HG03060 (cell line): ENCODE measurements at regions not wholly inside any gene's neighbourhood (a gene's known extent, or its start where the extent isn't known, plus 50 kb on each side); places are given as distances from the start of the nearest gene placed in this dataset.

Experiments
- ATAC-seq: cut with Tn5 transposase; IDR thresholded peaks from one replicate; pipeline ENCODE4 v1.9.1; 2021; ENCODE audit warnings: low read depth, moderate number of reproducible peaks; ENCODE audit not compliant: unreplicated experiment

DNA sequence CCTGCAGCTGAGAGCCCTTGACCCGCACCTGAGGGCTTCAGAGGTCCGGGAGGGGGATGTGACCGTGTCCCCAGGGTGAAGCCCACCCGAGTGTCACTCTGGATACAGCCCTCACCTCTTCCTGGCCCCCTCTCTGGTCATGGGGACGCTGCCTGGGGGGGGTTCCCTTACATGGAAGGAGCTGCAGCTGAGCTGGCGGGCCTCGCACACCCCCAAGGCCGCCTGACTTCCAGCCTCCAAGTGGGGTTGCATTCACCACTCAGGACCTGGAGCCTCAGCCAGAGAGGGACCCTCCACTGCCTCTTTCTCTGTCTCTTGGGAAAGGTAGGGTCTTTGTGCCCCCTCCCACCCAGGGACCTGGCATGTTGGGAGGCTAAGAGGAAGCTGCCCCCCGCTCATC lies 284.6 kb downstream of the SEC14L1 start:
- ATAC-seq = no peak

DNA sequence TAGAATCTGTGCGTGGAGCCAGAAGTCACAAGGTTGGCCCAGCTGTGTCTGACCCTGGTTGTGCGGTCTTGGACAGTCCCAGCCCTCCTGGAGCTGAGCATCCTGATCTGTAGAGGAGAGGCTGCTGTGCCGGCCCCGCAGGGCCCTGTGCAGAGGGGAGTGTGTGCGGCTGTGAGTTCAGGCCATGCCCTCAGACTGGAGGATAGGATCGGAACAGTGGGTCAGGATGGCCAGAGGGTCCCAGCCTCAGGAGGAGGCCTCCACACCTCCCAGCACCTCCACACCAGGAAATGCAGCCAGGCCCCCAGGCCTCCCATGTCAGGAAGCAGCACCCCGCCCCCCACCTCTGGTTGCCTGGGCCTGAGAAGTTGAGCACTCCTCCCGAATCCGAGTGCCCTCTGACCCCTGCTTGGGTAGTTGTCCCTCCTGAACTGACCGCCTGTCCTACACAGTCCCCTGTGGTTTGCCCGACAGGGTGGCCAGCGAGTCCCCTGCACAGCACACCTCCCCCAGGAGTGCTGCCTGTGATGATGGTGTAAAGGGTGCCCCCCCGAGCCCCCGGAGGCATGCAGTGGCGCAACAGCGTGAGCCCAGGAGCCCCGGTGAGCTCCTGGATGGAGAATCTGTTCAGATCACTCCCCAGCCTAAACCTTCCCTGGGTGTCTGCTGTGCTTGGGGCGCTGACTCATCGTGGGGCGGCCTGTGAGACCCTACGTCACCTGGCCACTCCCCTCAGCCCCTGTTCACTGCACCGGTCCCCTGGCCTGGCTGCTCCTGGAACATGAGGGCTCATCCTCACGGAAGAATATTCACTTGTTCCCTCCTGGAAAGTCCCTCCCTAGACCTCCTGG lies 285.2 kb downstream of the SEC14L1 start:
- no peak for ATAC-seq

DNA sequence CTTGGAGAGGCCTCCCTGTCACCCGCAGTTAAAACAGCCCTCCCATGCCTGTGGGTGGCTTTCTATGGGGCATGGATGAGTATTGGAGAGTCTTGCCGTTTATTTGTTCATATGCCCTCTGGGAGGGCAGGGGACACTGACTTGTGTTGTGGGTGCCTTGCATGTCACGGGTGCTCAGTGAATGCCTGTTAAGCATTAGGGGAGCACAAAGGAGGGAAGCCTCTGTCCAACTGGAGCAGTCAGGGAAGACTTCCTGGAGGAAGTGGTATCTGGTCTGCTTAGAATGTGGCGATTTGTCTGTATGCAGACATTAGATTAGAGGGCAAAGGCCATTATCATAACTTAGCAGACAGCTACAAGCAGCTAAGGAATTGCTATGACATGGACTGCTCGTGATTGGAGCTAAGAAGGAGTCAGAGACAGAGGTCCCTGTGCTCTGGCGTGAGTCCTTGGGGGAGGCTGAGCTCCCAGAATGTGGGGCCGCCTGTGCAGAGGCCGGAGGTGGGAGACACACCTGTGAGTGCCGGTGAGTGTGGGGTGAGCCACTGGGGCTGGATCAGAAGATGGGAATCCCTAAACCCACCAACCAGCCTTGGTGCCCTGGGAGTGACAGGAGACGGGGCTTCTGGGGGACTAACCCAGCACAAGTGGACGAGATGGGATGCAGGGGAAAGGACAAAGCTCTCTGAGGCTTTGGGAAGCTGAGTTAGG lies 286.1 kb downstream of the SEC14L1 start:
- no peak for ATAC-seq

DNA sequence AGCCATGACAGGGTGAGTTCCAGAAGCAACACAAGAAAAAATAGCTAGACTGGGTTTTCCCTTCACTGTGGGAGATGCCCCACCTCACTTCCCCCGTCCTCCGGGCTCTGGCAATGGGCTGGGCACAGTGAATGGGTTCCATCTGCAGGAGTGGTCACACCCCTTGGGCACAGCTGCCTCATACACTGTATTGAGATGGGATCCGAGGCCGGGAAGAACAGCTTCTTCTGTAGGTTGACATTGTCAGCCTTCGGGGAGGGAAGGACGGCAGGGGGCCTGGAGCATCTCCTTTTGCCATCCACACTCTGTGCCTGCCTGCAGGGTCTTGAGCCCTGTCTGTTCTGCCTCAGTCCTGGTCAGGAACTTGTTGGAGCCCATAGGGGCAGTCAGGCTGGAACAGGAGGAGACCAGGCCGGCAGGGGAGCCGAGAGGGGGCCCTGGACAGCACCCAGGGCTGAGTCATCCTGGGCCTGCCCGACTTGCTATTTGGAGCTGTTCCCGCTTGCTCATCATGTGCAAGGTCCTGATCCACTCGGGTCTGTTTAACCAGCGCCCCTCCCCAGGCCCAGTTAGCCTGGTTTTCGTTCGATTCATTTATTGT lies 286.7 kb downstream of the SEC14L1 start:
- ATAC-seq = no peak

DNA sequence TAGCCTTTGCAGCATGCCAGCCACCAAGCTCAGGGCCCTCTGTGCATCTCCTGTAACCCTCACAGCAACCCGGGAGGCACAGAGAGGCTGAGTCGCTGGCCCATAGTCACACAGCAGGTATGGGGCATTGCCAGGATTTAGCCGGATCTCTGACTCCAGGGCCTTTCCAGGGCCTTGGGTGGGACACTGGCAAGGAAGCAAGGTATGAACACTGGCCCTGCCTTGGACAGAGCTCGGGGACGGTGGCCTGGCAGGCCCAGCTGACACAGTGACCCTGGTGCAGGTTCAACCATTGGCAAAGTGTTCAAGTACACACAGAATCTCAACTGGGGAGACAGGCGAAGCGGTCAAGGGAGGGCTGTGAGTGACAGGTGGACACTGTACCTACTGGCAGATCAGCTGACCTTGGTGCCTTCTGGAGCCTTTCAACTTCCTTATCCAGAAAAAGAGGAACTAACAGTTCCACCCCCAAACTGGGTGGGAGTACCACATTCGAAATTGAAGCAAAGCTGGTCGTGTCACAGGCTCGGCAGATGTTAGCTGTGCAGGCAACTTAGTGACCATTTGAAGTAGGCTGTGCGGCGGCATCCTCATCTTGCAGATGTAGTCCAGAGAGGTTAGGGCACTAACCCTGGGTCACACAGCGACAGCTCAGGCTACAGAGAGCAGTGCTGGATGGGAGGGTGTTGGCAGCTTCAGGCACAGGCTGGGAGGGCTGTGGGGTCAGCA lies 287.4 kb downstream of the SEC14L1 start:
- ATAC-seq = no peak

DNA sequence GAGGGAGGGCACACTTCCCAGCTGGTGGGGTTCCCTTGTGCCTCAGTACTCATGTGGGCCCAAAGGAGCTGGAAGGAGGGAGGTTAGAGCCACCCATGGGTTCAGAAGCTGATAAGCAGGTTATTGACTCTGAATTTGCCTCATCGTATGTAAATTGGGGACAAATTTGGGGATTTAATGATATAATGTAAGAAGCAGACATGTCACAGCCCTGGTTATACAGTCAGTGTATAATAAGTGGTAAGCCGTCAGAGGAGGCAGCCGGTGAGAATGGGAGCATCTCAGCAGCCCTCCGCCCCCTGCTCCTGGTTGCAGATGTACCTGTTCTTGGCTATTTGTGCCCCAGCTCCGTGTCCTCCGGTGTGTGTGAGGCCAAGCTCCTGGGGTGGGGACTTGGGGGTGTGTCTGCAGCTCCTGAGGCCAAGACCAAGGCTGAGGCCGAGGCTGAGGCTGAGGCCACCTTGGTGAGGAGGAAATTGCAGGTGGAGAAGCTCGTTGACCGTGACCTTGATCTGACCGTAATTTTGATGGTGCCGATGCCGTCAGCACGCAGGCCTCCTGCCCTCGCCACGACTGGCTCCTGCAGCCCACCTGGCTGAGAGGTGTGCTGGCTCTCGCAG lies 288.1 kb downstream of the SEC14L1 start:
- no peak for ATAC-seq

DNA sequence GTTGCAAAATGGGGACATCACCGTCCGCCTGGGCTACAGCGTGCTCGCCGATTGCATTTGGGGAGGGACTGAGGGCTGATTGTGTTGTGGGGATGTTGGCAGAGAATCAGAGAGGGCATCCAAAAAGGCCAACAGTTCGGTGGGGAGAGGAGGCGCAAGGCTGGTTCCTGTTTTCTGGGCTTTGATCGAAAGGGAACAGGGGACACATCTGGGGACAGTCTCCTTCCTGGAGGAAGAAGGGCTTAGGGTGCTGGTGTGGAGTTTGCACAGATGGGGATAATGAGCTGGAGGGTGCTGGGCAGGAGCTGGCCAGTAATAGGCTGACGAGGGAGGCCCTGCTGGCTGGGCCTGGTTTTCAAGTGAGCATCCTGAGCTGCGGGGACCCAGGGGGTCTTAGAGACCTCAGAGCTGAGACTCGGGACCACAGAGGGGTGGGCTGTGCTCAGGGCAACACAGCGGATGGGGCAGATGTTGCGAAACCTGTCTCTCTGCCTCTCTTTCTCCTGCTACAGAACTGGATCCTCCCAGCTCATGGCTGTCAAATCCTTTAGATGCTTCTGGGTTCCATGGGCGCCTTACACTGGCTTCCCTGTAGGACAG lies 288.7 kb downstream of the SEC14L1 start:
- ATAC-seq = no peak

DNA sequence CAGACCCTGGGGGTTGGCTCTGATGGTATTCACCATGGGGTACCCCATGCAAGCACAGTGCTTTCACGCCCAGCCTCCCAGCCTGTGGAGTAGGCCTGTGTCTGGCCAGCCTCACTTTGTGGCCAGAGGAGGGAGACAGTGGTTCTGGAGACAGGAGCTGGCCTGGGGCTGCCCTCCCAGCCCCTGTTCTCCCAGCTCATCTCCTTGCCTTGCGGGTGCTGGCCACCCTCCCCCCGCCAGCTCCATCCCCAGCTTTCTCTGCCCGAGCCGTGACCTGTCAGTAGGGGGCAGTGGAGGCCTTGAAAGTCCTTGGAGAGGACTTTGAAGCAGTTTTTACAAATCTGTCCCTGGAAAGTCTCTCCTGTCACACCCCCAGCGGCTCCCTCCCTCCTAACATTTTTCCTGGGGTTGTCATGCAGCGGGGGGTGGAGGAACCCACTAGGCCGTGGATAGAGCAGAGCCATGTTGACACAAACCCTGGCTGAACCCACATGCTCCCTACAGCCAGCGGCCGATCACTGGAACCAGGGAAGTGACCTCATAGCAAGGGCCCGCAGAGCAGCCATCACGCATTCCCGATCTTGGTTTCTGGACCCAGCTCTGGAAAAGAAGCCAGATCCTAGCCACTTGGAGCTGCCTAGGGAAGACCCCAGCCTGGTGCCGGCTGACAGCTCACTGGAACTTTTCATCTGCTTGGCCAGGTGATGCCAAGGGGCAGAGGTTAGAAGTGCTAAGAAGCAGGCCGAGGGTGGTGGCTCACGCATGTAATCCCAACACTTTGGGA lies 289.4 kb downstream of the SEC14L1 start:
- no peak for ATAC-seq

DNA sequence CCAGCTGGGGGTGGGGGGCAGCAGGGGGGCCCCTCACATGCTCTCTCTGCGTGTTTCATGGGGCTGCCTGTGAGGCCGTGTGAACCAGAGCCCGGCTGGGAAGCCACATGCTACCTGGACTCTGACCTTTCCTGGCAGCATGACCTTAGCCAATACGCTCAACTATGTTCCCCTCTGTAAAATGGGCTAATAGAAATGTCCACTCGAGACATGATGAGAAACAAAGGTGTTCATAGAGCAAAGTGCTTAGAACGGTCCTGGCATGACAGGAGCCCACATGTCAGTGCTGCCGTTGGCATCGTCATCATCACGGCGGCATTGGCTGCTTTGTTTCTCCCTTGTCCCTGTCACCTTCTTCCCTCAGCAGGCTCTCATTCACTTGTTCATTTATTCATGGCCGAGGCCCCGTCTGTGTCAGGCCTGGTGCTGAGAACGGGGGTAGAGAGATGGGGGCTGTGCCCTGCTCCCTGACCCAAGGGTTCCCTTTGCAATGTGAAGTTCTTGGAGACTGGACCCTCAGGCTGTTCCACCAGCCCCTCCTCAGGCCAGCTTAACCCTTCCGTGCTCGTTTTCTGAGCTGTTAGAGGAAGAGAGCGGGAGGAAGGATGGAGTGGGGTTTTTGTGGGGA lies 291.4 kb downstream of the SEC14L1 start:
- ATAC-seq = no peak

DNA sequence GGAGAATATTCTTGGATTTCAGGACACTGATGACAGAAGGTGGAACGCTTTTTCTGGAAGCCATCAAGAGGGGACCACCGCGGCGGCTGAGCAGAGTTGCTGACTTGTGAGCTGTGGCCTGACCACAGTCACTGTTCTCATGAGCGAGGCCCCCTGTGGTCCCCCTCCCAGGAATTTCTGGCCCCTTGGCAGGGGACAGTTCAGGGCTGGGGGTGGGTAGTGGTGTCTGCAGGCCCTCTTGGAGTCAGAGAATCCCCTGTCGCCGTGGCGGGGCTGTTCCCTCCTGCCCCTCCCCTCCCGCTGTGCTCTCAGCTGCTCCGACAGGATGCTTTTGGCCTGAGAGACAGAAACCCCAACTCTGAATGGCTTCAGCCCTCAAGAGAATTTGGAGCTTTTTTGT lies 292.0 kb downstream of the SEC14L1 start:
- ATAC-seq = no peak

DNA sequence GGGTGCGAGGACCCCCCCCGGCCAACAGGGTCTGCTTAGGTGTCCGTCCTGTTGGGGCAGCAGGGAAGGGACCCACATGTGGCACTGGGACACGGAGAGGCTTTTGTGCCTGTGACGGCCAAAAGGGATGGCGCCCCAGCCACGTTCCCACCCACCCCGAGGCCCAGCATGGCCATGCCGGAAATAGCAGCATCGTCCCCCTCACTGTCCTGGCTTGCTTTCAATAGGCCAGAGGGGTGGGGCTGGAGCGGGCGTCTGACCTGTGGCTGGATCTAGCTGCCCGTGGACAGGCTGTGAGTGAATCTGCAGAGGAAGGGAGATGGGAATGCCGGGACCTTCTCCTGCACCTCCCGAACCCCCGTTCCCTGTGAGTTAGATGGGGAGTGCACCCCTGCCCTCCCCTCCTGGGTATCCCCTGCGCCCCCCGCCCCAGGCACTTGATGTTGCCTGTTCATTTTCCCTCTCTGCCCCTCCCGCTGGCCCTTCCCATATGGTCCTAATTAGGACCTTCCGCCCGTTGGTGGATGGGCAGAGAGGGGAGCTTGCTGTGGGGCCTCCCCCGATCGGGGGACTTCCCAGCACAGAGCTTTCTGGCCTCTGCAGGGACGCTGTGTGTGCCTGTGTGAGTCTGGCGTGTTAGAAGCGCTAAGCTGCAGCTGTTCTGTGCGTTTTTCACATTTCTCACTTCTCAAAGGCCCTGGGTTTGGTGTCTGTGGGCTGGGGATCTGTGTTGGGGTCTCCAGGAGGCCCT lies 292.8 kb downstream of the SEC14L1 start:
- no peak for ATAC-seq

DNA sequence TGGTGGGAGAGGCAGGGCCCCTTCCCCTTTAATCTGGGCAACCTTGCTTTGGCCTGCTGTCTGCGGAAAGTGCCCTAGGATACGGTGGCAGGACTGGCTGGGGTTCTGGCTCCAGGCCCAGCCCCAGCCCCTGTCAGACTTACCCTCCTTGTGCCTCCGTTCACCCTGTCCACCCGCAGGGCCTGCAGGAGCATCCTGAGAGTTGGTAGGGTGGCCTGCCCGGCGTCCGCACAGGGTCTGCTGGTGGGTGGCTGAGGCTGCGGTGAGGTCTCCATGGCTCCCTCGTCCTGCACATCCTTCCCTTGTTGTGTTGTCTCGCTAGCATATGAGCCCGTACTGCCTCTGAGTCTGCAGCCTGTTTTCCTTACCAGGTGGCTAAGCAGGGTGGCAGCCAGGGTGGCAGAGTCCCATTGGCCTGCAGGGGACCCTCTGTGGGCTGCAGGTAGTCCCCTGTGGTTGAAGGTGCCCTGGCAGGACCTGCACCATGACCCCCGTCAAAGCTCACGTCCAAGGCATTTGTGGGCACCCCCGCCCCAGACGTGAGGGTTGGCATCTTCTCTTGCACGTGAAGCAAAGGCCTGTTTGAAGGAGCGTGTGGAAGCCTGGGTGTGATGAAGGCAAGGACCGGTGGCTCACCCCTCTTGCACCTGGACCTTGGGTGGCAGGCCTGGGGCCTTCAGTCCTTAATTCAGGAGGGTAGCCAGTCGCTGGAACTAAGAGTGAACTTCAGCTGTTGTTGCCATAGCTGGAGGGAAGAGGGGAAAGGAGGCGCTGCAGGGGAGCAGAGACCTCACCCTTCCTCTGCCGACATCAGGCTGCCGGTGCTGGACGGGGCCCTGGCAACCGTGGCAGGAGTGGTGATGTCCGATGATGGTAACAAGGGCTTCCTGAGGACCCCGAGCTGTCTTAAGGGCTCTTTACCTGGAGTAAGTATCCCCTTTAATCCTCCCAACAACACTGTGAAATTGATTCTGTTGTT lies 293.7 kb downstream of the SEC14L1 start:
- ATAC-seq = no peak

DNA sequence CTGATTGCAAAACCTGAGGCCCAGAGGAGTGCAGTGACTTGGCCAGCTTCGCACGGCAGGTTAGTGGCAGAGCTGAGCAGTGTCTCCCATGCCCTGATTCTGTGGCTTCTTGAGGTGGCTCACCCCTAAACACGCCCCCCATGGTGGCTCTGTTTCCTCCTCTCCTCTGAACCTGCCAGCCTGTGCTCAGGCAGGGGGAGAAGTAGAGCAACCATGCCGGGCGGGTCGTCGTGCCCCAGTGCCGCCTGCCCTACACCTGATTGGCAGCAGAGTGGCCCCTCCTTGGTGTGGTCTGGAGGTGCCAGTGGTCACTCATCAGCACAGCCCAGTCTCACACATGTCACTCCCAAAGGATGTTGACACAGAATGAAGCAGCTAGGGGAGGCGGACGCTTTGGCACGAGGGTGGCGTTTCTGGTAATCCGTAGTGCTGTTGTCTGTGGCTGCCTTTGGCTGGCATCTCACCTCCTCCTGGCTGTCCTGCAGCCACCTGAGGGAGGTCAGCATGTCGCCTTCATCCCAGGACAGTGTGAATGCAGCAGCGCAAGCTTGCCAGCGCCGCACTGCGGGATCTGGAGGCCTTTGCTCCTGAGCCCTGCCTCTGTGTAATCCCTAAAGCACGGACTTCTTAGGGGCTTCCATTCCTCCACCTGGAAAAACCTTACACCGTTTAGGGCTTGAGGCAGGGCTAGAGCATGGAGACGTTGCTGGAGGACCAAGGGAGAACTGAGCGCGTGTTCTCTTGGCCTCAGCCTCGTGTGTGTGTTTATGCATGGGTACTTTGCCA lies 294.7 kb downstream of the SEC14L1 start:
- ATAC-seq = no peak

DNA sequence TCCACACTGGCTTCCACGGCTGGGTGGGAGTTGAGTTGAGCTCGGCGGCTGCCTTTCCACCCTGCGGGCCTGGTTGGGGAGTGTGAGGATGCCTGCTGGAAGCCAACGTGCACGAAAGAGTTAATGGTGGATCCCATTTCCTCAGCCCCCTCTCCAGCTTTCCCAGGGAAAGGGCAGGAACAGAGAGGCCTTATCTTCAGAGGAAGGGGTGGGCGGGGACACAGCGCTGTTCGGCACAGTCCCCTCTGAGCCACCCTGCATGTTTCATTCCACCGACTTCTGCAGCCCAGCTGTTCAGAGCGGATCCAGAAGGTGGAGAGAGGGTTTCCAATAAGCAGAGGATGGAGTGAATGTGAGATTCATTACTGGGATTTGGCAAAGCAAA lies 295.3 kb downstream of the SEC14L1 start:
- no peak for ATAC-seq

DNA sequence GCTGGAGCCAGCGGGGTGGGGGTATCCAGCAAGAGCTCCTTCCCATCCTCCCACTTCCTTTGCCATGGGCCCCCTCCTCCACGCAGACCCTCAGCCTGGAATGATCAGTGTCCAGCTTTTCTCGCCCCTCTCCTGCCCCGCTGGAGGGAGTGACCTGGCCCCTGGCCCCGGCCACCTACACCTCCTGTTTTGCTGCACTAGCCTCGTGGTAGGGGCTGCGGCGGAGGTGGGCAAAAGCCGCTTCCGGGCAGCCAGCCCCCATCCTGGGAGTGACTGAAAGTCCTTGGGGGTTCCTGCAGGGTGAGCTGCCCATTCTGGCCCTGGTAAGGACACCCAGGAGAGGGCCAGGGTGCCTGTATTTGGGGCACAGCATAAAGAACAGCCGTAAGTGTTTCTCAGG lies 295.7 kb downstream of the SEC14L1 start:
- ATAC-seq = no peak

DNA sequence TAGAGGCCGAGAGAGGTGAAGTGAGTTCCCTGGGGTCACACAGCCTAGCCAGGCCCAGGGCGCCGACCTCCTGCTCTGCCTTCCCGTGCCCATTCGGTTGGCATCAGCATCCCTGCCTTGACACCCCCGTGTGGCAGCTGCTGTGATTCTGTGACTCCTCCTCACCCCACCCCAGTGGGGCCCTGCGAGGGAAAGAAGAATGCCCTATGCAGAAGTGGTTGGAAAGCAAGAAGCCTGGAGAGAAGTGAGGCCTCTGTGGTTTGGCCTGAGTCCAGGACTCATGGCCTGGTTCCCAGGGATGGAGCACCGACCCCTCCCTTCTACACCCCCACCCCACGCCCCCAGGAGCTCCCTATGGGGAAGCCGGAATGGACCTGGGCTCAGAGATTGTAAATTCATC lies 296.2 kb downstream of the SEC14L1 start:
- no peak for ATAC-seq
